ENCODE measurements at regions not wholly inside any gene's neighbourhood (a gene's known extent, or its start where the extent isn't known, plus 50 kb on each side); places are given as distances from the start of the nearest gene placed in this dataset.
"Not testable (repeated sequence)": the region's sequence is repeated elsewhere in the genome, so short reads cannot be mapped to it uniquely, and the experiment has no call there.

DNA sequence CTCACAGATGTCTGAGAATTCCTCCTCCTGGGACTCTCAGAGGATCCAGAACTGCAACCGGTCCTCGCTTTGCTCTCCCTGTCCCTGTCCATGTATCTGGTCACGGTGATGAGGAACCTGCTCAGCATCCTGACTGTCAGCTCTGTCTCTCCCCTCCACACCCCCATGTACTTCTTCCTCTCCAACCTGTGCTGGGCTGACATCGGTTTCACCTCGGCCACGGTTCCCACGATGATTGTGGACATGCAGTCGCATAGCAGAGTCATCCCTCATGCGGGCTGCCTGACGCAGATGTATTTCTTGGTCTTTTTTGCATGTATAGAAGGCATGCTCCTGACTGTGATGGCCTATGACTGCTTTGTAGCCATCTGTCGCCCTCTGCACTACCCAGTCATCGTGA, 68.7 kb downstream of the DEFB131A start:
- not testable (repeated sequence) for TF ChIP-seq POLR2A (IDR thresholded peaks at IDR 0.05; ENCODE audit: low read length); GATA1 (IDR thresholded peaks at IDR 0.05; ENCODE audit: low read depth, low read length)

Measured in erythroblast (primary cell).